ENCODE measurements at regions not wholly inside any gene's neighbourhood (a gene's known extent, or its start where the extent isn't known, plus 50 kb on each side); places are given as distances from the start of the nearest gene placed in this dataset.
A peak's percentile ranks its signal among the peaks of the same experiment; 100 is the strongest.
"Not testable (repeated sequence)": the region's sequence is repeated elsewhere in the genome, so short reads cannot be mapped to it uniquely, and the experiment has no call there.

- DNase-seq (ENCODE audit: insufficient read length, low spot score) (no peak), FAIRE-seq (no peak)
Measured at GRCh38 chr12:56872366-56872765, 61.8 kb downstream of the SDR9C7 start.

GRCh38 chr12:56867216-56867615 is 67.0 kb downstream of the SDR9C7 start:
- FAIRE-seq (no peak), DNase-seq (ENCODE audit: insufficient read length, low spot score) (no peak)

- no peak for DNase-seq (ENCODE audit: insufficient read length, low spot score)
- no peak for FAIRE-seq
Measured at GRCh38 chr12:56866493-56866892, 67.7 kb downstream of the SDR9C7 start.

GRCh38 chr12:56864318-56864717 is 69.9 kb downstream of the SDR9C7 start:
- no peak for DNase-seq (ENCODE audit: insufficient read length, low spot score)
- no peak for FAIRE-seq

GRCh38 chr12:56863789-56864188 is 70.4 kb downstream of the SDR9C7 start:
- FAIRE-seq (no peak), DNase-seq (ENCODE audit: insufficient read length, low spot score) (no peak)

GRCh38 chr12:56862264-56862663 is 71.9 kb downstream of the SDR9C7 start:
- DNase-seq (ENCODE audit: insufficient read length, low spot score) (no peak), FAIRE-seq (no peak)

GRCh38 chr12:56853392-56853978 is 80.7 kb downstream of the SDR9C7 start:
- not testable (repeated sequence) for FAIRE-seq; DNase-seq (ENCODE audit: insufficient read length, low spot score)

- FAIRE-seq: no peak
- DNase-seq (ENCODE audit: insufficient read length, low spot score): no peak
Measured at GRCh38 chr12:56851462-56851861, 82.7 kb downstream of the SDR9C7 start.

- DNase-seq (ENCODE audit: insufficient read length, low spot score) (no peak), FAIRE-seq (no peak)
Measured at GRCh38 chr12:56840922-56841321, 77.8 kb downstream of the HSD17B6 start.

- DNase-seq (ENCODE audit: insufficient read length, low spot score) (no peak), FAIRE-seq (peak; percentile 54)
Measured at GRCh38 chr12:56839915-56840325, 76.8 kb downstream of the HSD17B6 start.

- DNase-seq (ENCODE audit: insufficient read length, low spot score) (no peak), FAIRE-seq (no peak)
Measured at GRCh38 chr12:56839489-56839848, 76.3 kb downstream of the HSD17B6 start.

GRCh38 chr12:56838621-56839488 is 75.7 kb downstream of the HSD17B6 start:
- FAIRE-seq (no peak), DNase-seq (ENCODE audit: insufficient read length, low spot score) (no peak)
